ENCODE measurements at regions not wholly inside any gene's neighbourhood (a gene's known extent, or its start where the extent isn't known, plus 50 kb on each side); places are given as distances from the start of the nearest gene placed in this dataset.

GRCh38 chr9:18138656-18139055 lies 335.3 kb upstream of the ADAMTSL1 start:
- no peaks in the 10 kb centered on the region for H3K36me3 ChIP-seq (ENCODE audit: control insufficient read depth, insufficient read depth, low read length)
- H3K4me3 ChIP-seq (ENCODE audit: low read length), result no peak overlapping the region
- no peaks in the 10 kb centered on the region for H3K4me1 ChIP-seq (ENCODE audit: control insufficient read depth, insufficient read depth, low read length)
- H3K27ac ChIP-seq (ENCODE audit: low read length), result no peak overlapping the region
- DNase-seq, result no peak
- H3K9me3 ChIP-seq (ENCODE audit: control insufficient read depth, low read depth, low read length), result no peaks in the 10 kb centered on the region
- H3K27me3 ChIP-seq (ENCODE audit: control insufficient read depth, insufficient read depth, low read length), result no peaks in the 10 kb centered on the region
- no CpG with 5 or more reads among the region's 5 CpGs for WGBS (ENCODE audit: insufficient coverage, low lambda C conversion rate)

DNA sequence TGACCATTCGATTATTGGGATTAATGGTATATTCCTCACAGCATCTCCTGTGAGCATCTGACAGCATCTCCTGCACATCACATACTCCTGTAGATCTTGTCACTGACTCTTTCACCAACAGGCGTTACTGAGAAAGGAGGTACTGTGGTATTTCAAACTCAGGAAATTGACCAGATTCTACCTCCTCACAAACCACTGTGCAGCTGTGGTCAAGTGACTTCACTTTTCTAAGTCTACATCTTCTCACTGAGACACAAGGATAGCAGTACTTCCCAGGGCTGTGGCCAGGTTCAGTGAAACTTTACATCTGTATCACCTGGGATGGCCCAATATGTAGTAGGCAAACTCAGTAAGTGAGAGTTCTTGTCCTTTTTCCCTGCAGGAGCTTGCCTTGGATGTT lies 332.3 kb upstream of the ADAMTSL1 start:
- Histone ChIP-seq H3K27me3 (ENCODE audit: control insufficient read depth, insufficient read depth, low read length) (peaks cover 5% of the 10 kb centered on the region), H3K4me1 (ENCODE audit: control insufficient read depth, insufficient read depth, low read length) (no peaks in the 10 kb centered on the region), H3K4me3 (ENCODE audit: low read length) (no peak overlapping the region), H3K9me3 (ENCODE audit: control insufficient read depth, low read depth, low read length) (no peaks in the 10 kb centered on the region), H3K27ac (ENCODE audit: low read length) (no peak overlapping the region), H3K36me3 (ENCODE audit: control insufficient read depth, insufficient read depth, low read length) (no peaks in the 10 kb centered on the region)
- no peak for DNase-seq
- 100% methylated on average over 1 of the region's 2 CpGs for WGBS (ENCODE audit: insufficient coverage, low lambda C conversion rate)

DNA sequence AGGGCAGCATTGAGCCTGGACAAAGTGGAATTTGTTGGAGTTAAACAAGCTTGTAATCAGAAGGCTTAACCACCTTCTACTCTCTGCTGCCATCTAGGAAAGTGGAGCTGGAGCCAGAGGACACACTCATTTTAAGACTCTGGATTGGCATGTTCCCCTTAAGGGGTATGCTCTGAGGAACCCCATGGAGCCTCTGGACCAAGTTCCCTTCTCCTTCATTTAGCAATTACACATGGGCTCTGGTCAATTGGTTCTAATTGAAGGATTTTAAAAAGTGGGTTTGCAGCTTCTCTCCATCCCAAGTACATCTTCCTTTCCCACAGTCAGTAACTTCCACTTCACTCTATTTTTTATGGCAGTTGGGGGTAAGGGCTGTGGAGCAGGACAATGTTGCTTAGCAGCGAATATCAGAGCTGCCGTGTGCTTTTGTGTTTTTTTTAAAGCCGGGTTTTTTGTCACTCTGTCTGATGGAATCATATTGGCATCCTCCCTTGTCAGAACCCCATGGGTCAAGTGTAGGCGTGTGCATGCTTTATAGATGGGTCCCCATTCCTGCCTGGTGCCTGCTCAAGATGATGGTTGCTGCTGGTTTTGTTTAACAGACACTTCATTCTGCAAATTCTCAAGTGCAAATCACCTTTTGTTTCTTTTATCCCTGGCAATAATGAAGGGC lies 330.7 kb upstream of the ADAMTSL1 start:
- no peak overlapping the region for H3K27ac ChIP-seq (ENCODE audit: low read length)
- H3K27me3 ChIP-seq (ENCODE audit: control insufficient read depth, insufficient read depth, low read length), result peaks cover 7% of the 10 kb centered on the region
- H3K4me1 ChIP-seq (ENCODE audit: control insufficient read depth, insufficient read depth, low read length), result no peaks in the 10 kb centered on the region
- no peak for DNase-seq
- no CpG with 5 or more reads among the region's 4 CpGs for WGBS (ENCODE audit: insufficient coverage, low lambda C conversion rate)
- no peaks in the 10 kb centered on the region for H3K9me3 ChIP-seq (ENCODE audit: control insufficient read depth, low read depth, low read length)
- no peak overlapping the region for H3K4me3 ChIP-seq (ENCODE audit: low read length)
- H3K36me3 ChIP-seq (ENCODE audit: control insufficient read depth, insufficient read depth, low read length), result no peaks in the 10 kb centered on the region

DNA sequence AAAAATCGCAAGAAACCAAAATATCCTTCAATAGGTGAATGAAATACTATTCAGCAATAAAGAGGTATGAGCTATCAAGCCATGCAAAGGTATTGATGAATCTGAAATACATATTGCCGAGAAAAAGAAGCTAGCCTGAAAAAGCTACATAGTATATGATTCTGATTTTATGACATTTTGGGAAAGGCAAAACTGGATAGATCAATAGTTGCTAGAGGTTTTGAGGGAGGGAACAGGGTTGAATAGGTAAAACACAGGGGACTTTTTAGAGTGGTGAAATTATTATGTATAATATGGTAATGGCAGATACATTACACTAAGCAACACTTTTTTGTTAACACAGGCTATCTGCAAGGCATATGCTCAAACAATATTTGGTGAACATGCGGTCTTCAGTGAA lies 327.6 kb upstream of the ADAMTSL1 start:
- no peak overlapping the region for H3K27ac ChIP-seq (ENCODE audit: low read length)
- no peak overlapping the region for H3K4me3 ChIP-seq (ENCODE audit: low read length)
- no peak for DNase-seq
- H3K36me3 ChIP-seq (ENCODE audit: control insufficient read depth, insufficient read depth, low read length), result no peaks in the 10 kb centered on the region
- no peaks in the 10 kb centered on the region for H3K4me1 ChIP-seq (ENCODE audit: control insufficient read depth, insufficient read depth, low read length)
- WGBS (ENCODE audit: insufficient coverage, low lambda C conversion rate), result 100% methylated on average over 1 of the region's 3 CpGs
- H3K9me3 ChIP-seq (ENCODE audit: control insufficient read depth, low read depth, low read length), result no peaks in the 10 kb centered on the region
- peaks cover 7% of the 10 kb centered on the region for H3K27me3 ChIP-seq (ENCODE audit: control insufficient read depth, insufficient read depth, low read length)

GRCh38 chr9:18149471-18150011 lies 324.4 kb upstream of the ADAMTSL1 start:
- Histone ChIP-seq H3K4me3 (ENCODE audit: low read length) (no peak overlapping the region), H3K4me1 (ENCODE audit: control insufficient read depth, insufficient read depth, low read length) (no peaks in the 10 kb centered on the region), H3K27me3 (ENCODE audit: control insufficient read depth, insufficient read depth, low read length) (peaks cover 7% of the 10 kb centered on the region), H3K36me3 (ENCODE audit: control insufficient read depth, insufficient read depth, low read length) (no peaks in the 10 kb centered on the region), H3K27ac (ENCODE audit: low read length) (no peak overlapping the region), H3K9me3 (ENCODE audit: control insufficient read depth, low read depth, low read length) (no peaks in the 10 kb centered on the region)
- WGBS (ENCODE audit: insufficient coverage, low lambda C conversion rate), result no CpG with 5 or more reads among the region's 1 CpG
- peak; percentile 13 to 27 for DNase-seq

GRCh38 chr9:18154661-18155060 lies 319.3 kb upstream of the ADAMTSL1 start:
- WGBS (ENCODE audit: insufficient coverage, low lambda C conversion rate), result 64% methylated on average over 1 of the region's 1 CpG
- H3K4me3 ChIP-seq (ENCODE audit: low read length), result no peak overlapping the region
- no peak overlapping the region for H3K27ac ChIP-seq (ENCODE audit: low read length)
- DNase-seq, result no peak
- no peaks in the 10 kb centered on the region for H3K36me3 ChIP-seq (ENCODE audit: control insufficient read depth, insufficient read depth, low read length)
- H3K9me3 ChIP-seq (ENCODE audit: control insufficient read depth, low read depth, low read length), result no peaks in the 10 kb centered on the region
- no peaks in the 10 kb centered on the region for H3K4me1 ChIP-seq (ENCODE audit: control insufficient read depth, insufficient read depth, low read length)
- no peaks in the 10 kb centered on the region for H3K27me3 ChIP-seq (ENCODE audit: control insufficient read depth, insufficient read depth, low read length)

- Histone ChIP-seq H3K36me3 (ENCODE audit: control insufficient read depth, insufficient read depth, low read length) (no peaks in the 10 kb centered on the region), H3K4me3 (ENCODE audit: low read length) (no peak overlapping the region), H3K27ac (ENCODE audit: low read length) (no peak overlapping the region), H3K27me3 (ENCODE audit: control insufficient read depth, insufficient read depth, low read length) (no peaks in the 10 kb centered on the region), H3K4me1 (ENCODE audit: control insufficient read depth, insufficient read depth, low read length) (no peaks in the 10 kb centered on the region), H3K9me3 (ENCODE audit: control insufficient read depth, low read depth, low read length) (no peaks in the 10 kb centered on the region)
- 68% methylated on average over 2 of the region's 3 CpGs for WGBS (ENCODE audit: insufficient coverage, low lambda C conversion rate)
- no peak for DNase-seq
Observed at GRCh38 chr9:18159254-18159653, 314.7 kb upstream of the ADAMTSL1 start.

DNA sequence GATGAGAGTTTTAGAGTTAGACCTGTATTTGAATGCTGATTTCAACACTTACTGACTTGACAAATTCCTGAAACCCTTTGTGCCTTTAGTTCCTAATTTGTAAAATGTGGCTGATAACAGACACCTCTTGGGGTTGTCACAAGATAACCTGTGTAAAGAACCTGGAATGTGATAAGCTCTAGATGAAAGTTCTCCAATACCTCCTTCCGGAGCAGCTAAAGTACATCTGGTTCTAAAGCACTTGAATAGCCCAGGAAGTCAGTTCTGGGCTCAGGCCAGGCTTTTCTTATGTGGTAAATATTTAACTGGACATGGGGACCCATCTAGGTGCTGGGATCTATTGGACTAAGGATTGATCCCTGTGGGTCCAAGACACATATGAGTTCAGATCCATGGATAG lies 310.8 kb upstream of the ADAMTSL1 start:
- peaks cover 2% of the 10 kb centered on the region for H3K27me3 ChIP-seq (ENCODE audit: control insufficient read depth, insufficient read depth, low read length)
- no peaks in the 10 kb centered on the region for H3K9me3 ChIP-seq (ENCODE audit: control insufficient read depth, low read depth, low read length)
- no peaks in the 10 kb centered on the region for H3K36me3 ChIP-seq (ENCODE audit: control insufficient read depth, insufficient read depth, low read length)
- no peak overlapping the region for H3K27ac ChIP-seq (ENCODE audit: low read length)
- no peaks in the 10 kb centered on the region for H3K4me1 ChIP-seq (ENCODE audit: control insufficient read depth, insufficient read depth, low read length)
- peak in 1 of 2 donors; percentile 4 for DNase-seq
- H3K4me3 ChIP-seq (ENCODE audit: low read length), result no peak overlapping the region
- no CpG with 5 or more reads among the region's 1 CpG for WGBS (ENCODE audit: insufficient coverage, low lambda C conversion rate)

GRCh38 chr9:18167733-18168132 lies 306.2 kb upstream of the ADAMTSL1 start:
- Histone ChIP-seq H3K9me3 (ENCODE audit: control insufficient read depth, low read depth, low read length) (no peaks in the 10 kb centered on the region), H3K4me3 (ENCODE audit: low read length) (no peak overlapping the region), H3K27me3 (ENCODE audit: control insufficient read depth, insufficient read depth, low read length) (peaks cover 2% of the 10 kb centered on the region), H3K27ac (ENCODE audit: low read length) (no peak overlapping the region), H3K36me3 (ENCODE audit: control insufficient read depth, insufficient read depth, low read length) (no peaks in the 10 kb centered on the region), H3K4me1 (ENCODE audit: control insufficient read depth, insufficient read depth, low read length) (no peaks in the 10 kb centered on the region)
- DNase-seq, result no peak
- no CpG with 5 or more reads among the region's 1 CpG for WGBS (ENCODE audit: insufficient coverage, low lambda C conversion rate)

GRCh38 chr9:18173923-18174322 lies 300.0 kb upstream of the ADAMTSL1 start:
- Histone ChIP-seq H3K27ac (ENCODE audit: low read length) (no peak overlapping the region), H3K27me3 (ENCODE audit: control insufficient read depth, insufficient read depth, low read length) (no peaks in the 10 kb centered on the region), H3K36me3 (ENCODE audit: control insufficient read depth, insufficient read depth, low read length) (no peaks in the 10 kb centered on the region), H3K9me3 (ENCODE audit: control insufficient read depth, low read depth, low read length) (no peaks in the 10 kb centered on the region), H3K4me1 (ENCODE audit: control insufficient read depth, insufficient read depth, low read length) (no peaks in the 10 kb centered on the region), H3K4me3 (ENCODE audit: low read length) (no peak overlapping the region)
- no peak for DNase-seq
- 20% methylated on average over 1 of the region's 4 CpGs for WGBS (ENCODE audit: insufficient coverage, low lambda C conversion rate)

GRCh38 chr9:18182636-18183035 lies 291.3 kb upstream of the ADAMTSL1 start:
- peak; percentile 56 to 81 for DNase-seq
- WGBS (ENCODE audit: insufficient coverage, low lambda C conversion rate), result no CpG with 5 or more reads among the region's 3 CpGs

More at GRCh38 chr9:18182636-18183035, 291.3 kb upstream of the ADAMTSL1 start:
- H3K4me3 ChIP-seq (ENCODE audit: low read length), result no peak overlapping the region
- no peaks in the 10 kb centered on the region for H3K36me3 ChIP-seq (ENCODE audit: control insufficient read depth, insufficient read depth, low read length)
- H3K27ac ChIP-seq (ENCODE audit: low read length), result peak overlapping the region; percentile 89
- no peaks in the 10 kb centered on the region for H3K9me3 ChIP-seq (ENCODE audit: control insufficient read depth, low read depth, low read length)
- peaks cover 24% of the 10 kb centered on the region for H3K4me1 ChIP-seq (ENCODE audit: control insufficient read depth, insufficient read depth, low read length)
- H3K27me3 ChIP-seq (ENCODE audit: control insufficient read depth, insufficient read depth, low read length), result no peaks in the 10 kb centered on the region

All from large intestine (tissue), 3 donors.